Lower leg skin (tissue), 3 donors: ENCODE measurements at regions not wholly inside any gene's neighbourhood (a gene's known extent, or its start where the extent isn't known, plus 50 kb on each side); places are given as distances from the start of the nearest gene placed in this dataset.

ENCODE experiments used
- CTCF ChIP-seq, 3 donors: fragments of 450-650 bp; IDR thresholded peaks; one replicate each; pipeline ENCODE4 v1.5.1; 2016; ENCODE audit warnings: antibody characterized with exemption in 3 of 3, mild to moderate bottlenecking in 3 of 3, moderate library complexity in 2 of 3
- POLR2A ChIP-seq, 2 donors: fragments of 450-650 bp; IDR thresholded peaks; one replicate each; pipeline ENCODE4 v1.6.1; 2016 to 2017; ENCODE audit warnings: antibody characterized with exemption in 2 of 2, mild to moderate bottlenecking in 1 of 2, moderate library complexity in 1 of 2

- TF ChIP-seq CTCF (IDR thresholded peaks at IDR 0.05): no peak
- TF ChIP-seq POLR2A (IDR thresholded peaks at IDR 0.05): no peak
Observed at GRCh38 chr12:87585882-87586557, 443.2 kb downstream of the C12orf50 start.
